IPS DF 6.9 (cell line): ENCODE measurements at regions not wholly inside any gene's neighbourhood (a gene's known extent, or its start where the extent isn't known, plus 50 kb on each side); places are given as distances from the start of the nearest gene placed in this dataset.

ENCODE experiments used
- DNase-seq: peaks from one replicate; pipeline ENCODE4 v3.0.0-alpha.2; 2013; ENCODE audit warnings: low read depth, low spot score
- H3K27ac ChIP-seq: one replicate; pipeline ENCODE4 v1.5.1; 2013; ENCODE audit warnings: low read length, control low read depth
- H3K27me3 ChIP-seq: 2 replicates; pipeline ENCODE4 v1.6.1; 2013; ENCODE audit warnings: mild to moderate bottlenecking, low read length; ENCODE audit not compliant: control insufficient read depth, insufficient read depth
- H3K36me3 ChIP-seq: 2 replicates; pipeline ENCODE4 v1.6.1; 2013; ENCODE audit warnings: low read length; ENCODE audit not compliant: control insufficient read depth, insufficient read depth
- H3K4me1 ChIP-seq: 2 replicates; pipeline ENCODE4 v1.6.1; 2013; ENCODE audit warnings: low read length; ENCODE audit not compliant: control insufficient read depth, insufficient read depth
- H3K4me3 ChIP-seq: 2 replicates; pipeline ENCODE4 v1.5.1; 2013; ENCODE audit warnings: mild to moderate bottlenecking, low read length
- H3K9me3 ChIP-seq: 2 replicates; pipeline ENCODE4 v1.6.1; 2013; ENCODE audit warnings: low read length, inconsistent platforms; ENCODE audit not compliant: control insufficient read depth, insufficient read depth
- whole genome bisulfite sequencing: extraction: QIAGEN DNeasy Blood & Tissue Kit; methylation state at CpG from one replicate; pipeline ENCODE4 v1.1.7; 2013; ENCODE audit warnings: mixed read lengths, missing lambda C conversion rate; ENCODE audit not compliant: insufficient read length, insufficient coverage; 5-methylcytosine and 5-hydroxymethylcytosine counted together

GRCh38 chr5:22926574-22926973 lies 73.4 kb upstream of the CDH12 start:
- no peaks in the 10 kb centered on the region for H3K27me3 ChIP-seq
- no peaks in the 10 kb centered on the region for H3K9me3 ChIP-seq
- no CpG with 5 or more reads among the region's 1 CpG for WGBS
- H3K4me3 ChIP-seq: no peak overlapping the region
- H3K4me1 ChIP-seq: no peaks in the 10 kb centered on the region
- no peak overlapping the region for H3K27ac ChIP-seq
- DNase-seq: no peak
- no peaks in the 10 kb centered on the region for H3K36me3 ChIP-seq

GRCh38 chr5:22918511-22918910 lies 65.4 kb upstream of the CDH12 start:
- Histone ChIP-seq H3K27me3 (no peaks in the 10 kb centered on the region), H3K4me3 (no peak overlapping the region), H3K36me3 (no peaks in the 10 kb centered on the region), H3K27ac (no peak overlapping the region), H3K9me3 (no peaks in the 10 kb centered on the region), H3K4me1 (no peaks in the 10 kb centered on the region)
- no CpG with 5 or more reads among the region's 4 CpGs for WGBS
- DNase-seq: no peak

- no peaks in the 10 kb centered on the region for H3K27me3 ChIP-seq
- H3K27ac ChIP-seq: no peak overlapping the region
- H3K36me3 ChIP-seq: no peaks in the 10 kb centered on the region
- no peak for DNase-seq
- WGBS: no CpG with 5 or more reads among the region's 1 CpG
- no peaks in the 10 kb centered on the region for H3K4me1 ChIP-seq
- no peaks in the 10 kb centered on the region for H3K9me3 ChIP-seq
- H3K4me3 ChIP-seq: no peak overlapping the region
Measured at GRCh38 chr5:22916393-22916792, 63.2 kb upstream of the CDH12 start.

GRCh38 chr5:22911019-22911418 lies 57.9 kb upstream of the CDH12 start:
- Histone ChIP-seq H3K27me3 (no peaks in the 10 kb centered on the region), H3K4me1 (no peaks in the 10 kb centered on the region), H3K27ac (no peak overlapping the region), H3K9me3 (no peaks in the 10 kb centered on the region), H3K36me3 (no peaks in the 10 kb centered on the region), H3K4me3 (no peak overlapping the region)
- DNase-seq: no peak

- no peaks in the 10 kb centered on the region for H3K9me3 ChIP-seq
- H3K27ac ChIP-seq: no peak overlapping the region
- H3K36me3 ChIP-seq: no peaks in the 10 kb centered on the region
- DNase-seq: no peak
- no peaks in the 10 kb centered on the region for H3K27me3 ChIP-seq
- no peak overlapping the region for H3K4me3 ChIP-seq
- WGBS: no CpG with 5 or more reads among the region's 1 CpG
- no peaks in the 10 kb centered on the region for H3K4me1 ChIP-seq
Measured at GRCh38 chr5:22910523-22910922, 57.4 kb upstream of the CDH12 start.

- Histone ChIP-seq H3K27ac (no peak overlapping the region), H3K4me3 (no peak overlapping the region), H3K27me3 (no peaks in the 10 kb centered on the region), H3K4me1 (no peaks in the 10 kb centered on the region), H3K36me3 (no peaks in the 10 kb centered on the region), H3K9me3 (no peaks in the 10 kb centered on the region)
- DNase-seq: no peak
Measured at GRCh38 chr5:22908586-22908985, 55.4 kb upstream of the CDH12 start.

- no CpG with 5 or more reads among the region's 1 CpG for WGBS
- Histone ChIP-seq H3K4me1 (no peaks in the 10 kb centered on the region), H3K4me3 (no peak overlapping the region), H3K9me3 (no peaks in the 10 kb centered on the region), H3K27ac (no peak overlapping the region), H3K27me3 (no peaks in the 10 kb centered on the region), H3K36me3 (no peaks in the 10 kb centered on the region)
- no peak for DNase-seq
Measured at GRCh38 chr5:22908129-22908528, 55.0 kb upstream of the CDH12 start.
